GM12891 (cell line): ENCODE measurements at regions not wholly inside any gene's neighbourhood (a gene's known extent, or its start where the extent isn't known, plus 50 kb on each side); places are given as distances from the start of the nearest gene placed in this dataset.

Experiments
- POLR2A ChIP-seq: IDR thresholded peaks from 2 replicates; pipeline ENCODE4 v1.6.1; 2011; ENCODE audit warnings: low read depth, low read length, control low read depth
- POLR2AphosphoS5 ChIP-seq: IDR thresholded peaks from 2 replicates; pipeline ENCODE4 v1.6.1; 2011; ENCODE audit warnings: low read depth, low read length, control low read depth

GRCh38 chr4:24472514-24473308, 111.6 kb downstream of the DHX15 start:
- TF ChIP-seq POLR2AphosphoS5 (no peak), POLR2A (no peak)
